Hindlimb muscle (tissue), 1 donor: ENCODE measurements at regions not wholly inside any gene's neighbourhood (a gene's known extent, or its start where the extent isn't known, plus 50 kb on each side); places are given as distances from the start of the nearest gene placed in this dataset.
"Not testable (repeated sequence)": the region's sequence is repeated elsewhere in the genome, so short reads cannot be mapped to it uniquely, and the experiment has no call there.

Experiments
- DNase-seq: peaks from one replicate; pipeline ENCODE4 v3.0.0-alpha.2; 2013

GRCh38 chr5:29218138-29218537, 1975.3 kb upstream of the CDH6 start:
- DNase-seq = no peak

- DNase-seq = no peak
Measured at GRCh38 chr5:29214839-29215238, 1978.6 kb upstream of the CDH6 start.

GRCh38 chr5:29213475-29213874, 1980.0 kb upstream of the CDH6 start:
- no peak for DNase-seq

GRCh38 chr5:29208024-29208423, 1985.5 kb upstream of the CDH6 start:
- DNase-seq = no peak

GRCh38 chr5:29203049-29203448, 1990.4 kb upstream of the CDH6 start:
- no peak for DNase-seq

GRCh38 chr5:29197631-29198454, 1995.6 kb upstream of the CDH6 start:
- DNase-seq = no peak

GRCh38 chr5:29193972-29194371, 1999.5 kb upstream of the CDH6 start:
- no peak for DNase-seq

- not testable (repeated sequence) for DNase-seq
Measured at GRCh38 chr5:29191269-29192048, 2002.0 kb upstream of the CDH6 start.

GRCh38 chr5:29190398-29190797, 2003.1 kb upstream of the CDH6 start:
- not testable (repeated sequence) for DNase-seq

- not testable (repeated sequence) for DNase-seq
Measured at GRCh38 chr5:29186380-29186779, 2007.1 kb upstream of the CDH6 start.

- no peak for DNase-seq
Measured at GRCh38 chr5:29185558-29185957, 2007.9 kb upstream of the CDH6 start.

- DNase-seq = no peak
Measured at GRCh38 chr5:29175774-29176173, 2017.7 kb upstream of the CDH6 start.

- DNase-seq = no peak
Measured at GRCh38 chr5:29170599-29170998, 2022.9 kb upstream of the CDH6 start.

GRCh38 chr5:29169886-29170285, 2023.6 kb upstream of the CDH6 start:
- DNase-seq = peak; percentile 59

- DNase-seq = no peak
Measured at GRCh38 chr5:29162297-29162696, 2031.2 kb upstream of the CDH6 start.

GRCh38 chr5:29161399-29162291, 2031.8 kb upstream of the CDH6 start:
- DNase-seq = no peak

GRCh38 chr5:29157975-29158374, 2035.5 kb upstream of the CDH6 start:
- no peak for DNase-seq

GRCh38 chr5:29150840-29151239, 2042.6 kb upstream of the CDH6 start:
- no peak for DNase-seq

- DNase-seq = no peak
Measured at GRCh38 chr5:29148581-29148980, 2044.9 kb upstream of the CDH6 start.

GRCh38 chr5:29148073-29148472, 2045.4 kb upstream of the CDH6 start:
- DNase-seq = no peak

GRCh38 chr5:29143266-29143665, 2050.2 kb upstream of the CDH6 start:
- DNase-seq = no peak

GRCh38 chr5:29134418-29134817, 2059.1 kb upstream of the CDH6 start:
- no peak for DNase-seq

GRCh38 chr5:29131285-29131684, 2062.2 kb upstream of the CDH6 start:
- DNase-seq = no peak
